ENCODE measurements at regions not wholly inside any gene's neighbourhood (a gene's known extent, or its start where the extent isn't known, plus 50 kb on each side); places are given as distances from the start of the nearest gene placed in this dataset.

DNA sequence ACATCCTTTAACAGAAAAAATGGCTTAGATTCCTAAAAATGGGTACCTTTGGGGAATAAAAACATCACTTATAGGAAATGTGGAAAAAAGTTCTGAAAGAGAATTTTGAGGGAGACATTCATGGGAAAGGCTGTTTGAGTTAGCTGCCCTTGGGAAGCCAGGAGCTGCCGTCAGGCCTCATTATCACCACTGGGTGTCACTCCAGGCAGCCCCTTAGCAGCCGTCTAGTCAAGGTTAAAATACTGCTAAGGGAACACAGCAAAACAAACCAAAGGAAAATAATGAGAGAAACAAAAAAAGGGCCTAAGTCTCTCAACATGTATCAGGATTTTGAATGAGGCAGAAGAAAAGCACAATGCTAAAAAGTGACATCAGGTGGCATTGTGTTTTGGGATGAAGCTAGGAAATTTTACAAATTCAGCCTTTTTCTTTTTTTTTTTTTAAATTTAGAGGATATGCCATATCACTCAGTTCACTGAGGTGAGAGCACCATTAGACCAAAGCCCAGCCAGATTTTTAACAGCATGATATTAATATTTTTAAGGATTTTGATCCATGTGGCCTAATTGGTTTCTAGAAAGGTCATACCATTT, 235.3 kb downstream of the GPAT3 start:
- TF ChIP-seq EZH2 (IDR thresholded peaks at IDR 0.05; ENCODE audit: borderline replicate concordance, control insufficient read depth, low read depth, low read length), result no peak
- no peak for TF ChIP-seq PAX8 (IDR thresholded peaks at IDR 0.05)
- TF ChIP-seq, protein P1, sequence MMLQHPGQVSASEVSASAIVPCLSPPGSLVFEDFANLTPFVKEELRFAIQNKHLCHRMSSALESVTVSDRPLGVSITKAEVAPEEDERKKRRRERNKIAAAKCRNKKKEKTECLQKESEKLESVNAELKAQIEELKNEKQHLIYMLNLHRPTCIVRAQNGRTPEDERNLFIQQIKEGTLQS (IDR thresholded peaks at IDR 0.05; ENCODE audit: borderline replicate concordance, extremely low read depth, low read depth, low read length), result no peak
- no peak for TF ChIP-seq HDGF (IDR thresholded peaks at IDR 0.05)
- no peak for TF ChIP-seq TAF1 (IDR thresholded peaks at IDR 0.05; ENCODE audit: borderline replicate concordance, low read depth, low read length)
- TF ChIP-seq ASH2L (IDR thresholded peaks at IDR 0.05; ENCODE audit: borderline replicate concordance, low read depth), result no peak
- no peak for TF ChIP-seq YY1 (IDR thresholded peaks at IDR 0.05; ENCODE audit: low read depth, low read length)
- TF ChIP-seq, protein P2, sequence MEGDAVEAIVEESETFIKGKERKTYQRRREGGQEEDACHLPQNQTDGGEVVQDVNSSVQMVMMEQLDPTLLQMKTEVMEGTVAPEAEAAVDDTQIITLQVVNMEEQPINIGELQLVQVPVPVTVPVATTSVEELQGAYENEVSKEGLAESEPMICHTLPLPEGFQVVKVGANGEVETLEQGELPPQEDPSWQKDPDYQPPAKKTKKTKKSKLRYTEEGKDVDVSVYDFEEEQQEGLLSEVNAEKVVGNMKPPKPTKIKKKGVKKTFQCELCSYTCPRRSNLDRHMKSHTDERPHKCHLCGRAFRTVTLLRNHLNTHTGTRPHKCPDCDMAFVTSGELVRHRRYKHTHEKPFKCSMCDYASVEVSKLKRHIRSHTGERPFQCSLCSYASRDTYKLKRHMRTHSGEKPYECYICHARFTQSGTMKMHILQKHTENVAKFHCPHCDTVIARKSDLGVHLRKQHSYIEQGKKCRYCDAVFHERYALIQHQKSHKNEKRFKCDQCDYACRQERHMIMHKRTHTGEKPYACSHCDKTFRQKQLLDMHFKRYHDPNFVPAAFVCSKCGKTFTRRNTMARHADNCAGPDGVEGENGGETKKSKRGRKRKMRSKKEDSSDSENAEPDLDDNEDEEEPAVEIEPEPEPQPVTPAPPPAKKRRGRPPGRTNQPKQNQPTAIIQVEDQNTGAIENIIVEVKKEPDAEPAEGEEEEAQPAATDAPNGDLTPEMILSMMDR (IDR thresholded peaks at IDR 0.05 in 2 of 3, conservative IDR thresholded peaks at IDR 0.05 in 1 of 3; ENCODE audit: control insufficient read depth in 2 of 3, extremely low read depth in 1 of 3, insufficient read depth in 1 of 3, low read depth in 3 of 3, low read length in 3 of 3), result peak; percentile 42 to 55 (median 48); a peak in 5 of 6 replicates
- TF ChIP-seq MEF2A (IDR thresholded peaks at IDR 0.05; ENCODE audit: insufficient read depth, low read depth, low read length), result no peak
- no peak for TF ChIP-seq JUND (IDR thresholded peaks at IDR 0.05; ENCODE audit: low read depth, low read length)
- TF ChIP-seq BHLHE40 (IDR thresholded peaks at IDR 0.05; ENCODE audit: borderline replicate concordance in 1 of 2, low read depth in 2 of 2, low read length in 1 of 2), result no peak
- no peak for TF ChIP-seq RBBP5 (conservative IDR thresholded peaks at IDR 0.05)
- TF ChIP-seq, protein P3, sequence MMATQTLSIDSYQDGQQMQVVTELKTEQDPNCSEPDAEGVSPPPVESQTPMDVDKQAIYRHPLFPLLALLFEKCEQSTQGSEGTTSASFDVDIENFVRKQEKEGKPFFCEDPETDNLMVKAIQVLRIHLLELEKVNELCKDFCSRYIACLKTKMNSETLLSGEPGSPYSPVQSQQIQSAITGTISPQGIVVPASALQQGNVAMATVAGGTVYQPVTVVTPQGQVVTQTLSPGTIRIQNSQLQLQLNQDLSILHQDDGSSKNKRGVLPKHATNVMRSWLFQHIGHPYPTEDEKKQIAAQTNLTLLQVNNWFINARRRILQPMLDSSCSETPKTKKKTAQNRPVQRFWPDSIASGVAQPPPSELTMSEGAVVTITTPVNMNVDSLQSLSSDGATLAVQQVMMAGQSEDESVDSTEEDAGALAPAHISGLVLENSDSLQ (IDR thresholded peaks at IDR 0.05), result no peak
- TF ChIP-seq, protein P4, sequence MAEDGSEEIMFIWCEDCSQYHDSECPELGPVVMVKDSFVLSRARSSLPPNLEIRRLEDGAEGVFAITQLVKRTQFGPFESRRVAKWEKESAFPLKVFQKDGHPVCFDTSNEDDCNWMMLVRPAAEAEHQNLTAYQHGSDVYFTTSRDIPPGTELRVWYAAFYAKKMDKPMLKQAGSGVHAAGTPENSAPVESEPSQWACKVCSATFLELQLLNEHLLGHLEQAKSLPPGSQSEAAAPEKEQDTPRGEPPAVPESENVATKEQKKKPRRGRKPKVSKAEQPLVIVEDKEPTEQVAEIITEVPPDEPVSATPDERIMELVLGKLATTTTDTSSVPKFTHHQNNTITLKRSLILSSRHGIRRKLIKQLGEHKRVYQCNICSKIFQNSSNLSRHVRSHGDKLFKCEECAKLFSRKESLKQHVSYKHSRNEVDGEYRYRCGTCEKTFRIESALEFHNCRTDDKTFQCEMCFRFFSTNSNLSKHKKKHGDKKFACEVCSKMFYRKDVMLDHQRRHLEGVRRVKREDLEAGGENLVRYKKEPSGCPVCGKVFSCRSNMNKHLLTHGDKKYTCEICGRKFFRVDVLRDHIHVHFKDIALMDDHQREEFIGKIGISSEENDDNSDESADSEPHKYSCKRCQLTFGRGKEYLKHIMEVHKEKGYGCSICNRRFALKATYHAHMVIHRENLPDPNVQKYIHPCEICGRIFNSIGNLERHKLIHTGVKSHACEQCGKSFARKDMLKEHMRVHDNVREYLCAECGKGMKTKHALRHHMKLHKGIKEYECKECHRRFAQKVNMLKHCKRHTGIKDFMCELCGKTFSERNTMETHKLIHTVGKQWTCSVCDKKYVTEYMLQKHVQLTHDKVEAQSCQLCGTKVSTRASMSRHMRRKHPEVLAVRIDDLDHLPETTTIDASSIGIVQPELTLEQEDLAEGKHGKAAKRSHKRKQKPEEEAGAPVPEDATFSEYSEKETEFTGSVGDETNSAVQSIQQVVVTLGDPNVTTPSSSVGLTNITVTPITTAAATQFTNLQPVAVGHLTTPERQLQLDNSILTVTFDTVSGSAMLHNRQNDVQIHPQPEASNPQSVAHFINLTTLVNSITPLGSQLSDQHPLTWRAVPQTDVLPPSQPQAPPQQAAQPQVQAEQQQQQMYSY (CRISPR knock-in tag; IDR thresholded peaks at IDR 0.05), result no peak
